Activated T-cell treated with anti-CD3 and anti-CD28 coated beads, Interleukin-2, amount 50 U/mL, for 72 hours (primary cell): ENCODE measurements at regions not wholly inside any gene's neighbourhood (a gene's known extent, or its start where the extent isn't known, plus 50 kb on each side); places are given as distances from the start of the nearest gene placed in this dataset.

Experiments used
- ATAC-seq, 2 donors: fragments of 150-1000 bp; cut with Tn5 transposase; replicated peaks in 1 of 2; 2 replicates each; pipeline ENCODE4 v1.10.0; 2021; ENCODE audit warnings: moderate library complexity in 2 of 2, mild to moderate bottlenecking in 1 of 2
- DNase-seq, 2 donors: peaks; one replicate each; pipeline ENCODE4 v3.0.0; 2021 to 2022; ENCODE audit warnings: mixed read lengths in 1 of 2
- H3K27ac Mint-ChIP-seq: one replicate; pipeline ENCODE4 v1.8.0; 2022; ENCODE audit warnings: mild to moderate bottlenecking, moderate library complexity, mixed read lengths
- H3K27me3 Mint-ChIP-seq: one replicate; pipeline ENCODE4 v1.8.0; 2022; ENCODE audit warnings: low read depth, mixed read lengths
- H3K36me3 Mint-ChIP-seq, 2 donors: one replicate each; pipeline ENCODE4 v1.8.0; 2022; ENCODE audit warnings: mixed read lengths in 2 of 2, mild to moderate bottlenecking in 1 of 2; ENCODE audit not compliant: insufficient read depth in 2 of 2
- H3K4me1 Mint-ChIP-seq: one replicate; pipeline ENCODE4 v1.8.0; 2022; ENCODE audit warnings: low read depth, mixed read lengths
- H3K4me3 Mint-ChIP-seq, 2 donors: one replicate each; pipeline ENCODE4 v1.8.0; 2022; ENCODE audit warnings: mild to moderate bottlenecking in 2 of 2, mixed read lengths in 2 of 2, moderate library complexity in 2 of 2
- H3K9me3 Mint-ChIP-seq, 2 donors: one replicate each; pipeline ENCODE4 v1.8.0; 2022; ENCODE audit warnings: mixed read lengths in 2 of 2

GRCh38 chr4:138062929-138063328 lies 179.2 kb downstream of the SLC7A11 start:
- ATAC-seq: no peak
- peaks cover 0 to 3% of the 10 kb centered on the region in 2 donors for H3K36me3 Mint-ChIP-seq
- H3K27ac Mint-ChIP-seq: no peak overlapping the region

GRCh38 chr4:138056541-138056940 lies 185.6 kb downstream of the SLC7A11 start:
- no peak overlapping the region for H3K4me3 Mint-ChIP-seq
- H3K9me3 Mint-ChIP-seq: peaks cover 0 to 3% of the 10 kb centered on the region in 2 donors
- no peaks in the 10 kb centered on the region for H3K4me1 Mint-ChIP-seq
- no peak overlapping the region for H3K27ac Mint-ChIP-seq
- H3K27me3 Mint-ChIP-seq: no peaks in the 10 kb centered on the region
- no peak for DNase-seq
- no peak for ATAC-seq
- H3K36me3 Mint-ChIP-seq: no peaks in the 10 kb centered on the region

More at GRCh38 chr4:138062929-138063328, 179.2 kb downstream of the SLC7A11 start:
- peaks cover 7 to 9% of the 10 kb centered on the region in 2 donors for H3K9me3 Mint-ChIP-seq
- no peaks in the 10 kb centered on the region for H3K4me1 Mint-ChIP-seq
- H3K27me3 Mint-ChIP-seq: no peaks in the 10 kb centered on the region
- DNase-seq: no peak
- H3K4me3 Mint-ChIP-seq: no peak overlapping the region

GRCh38 chr4:138055890-138056289 lies 186.3 kb downstream of the SLC7A11 start:
- Mint-ChIP-seq H3K4me1 (no peaks in the 10 kb centered on the region), H3K9me3 (peaks cover 0 to 3% of the 10 kb centered on the region in 2 donors), H3K4me3 (no peak overlapping the region), H3K27me3 (no peaks in the 10 kb centered on the region), H3K36me3 (no peaks in the 10 kb centered on the region), H3K27ac (no peak overlapping the region)
- ATAC-seq: no peak
- DNase-seq: no peak

GRCh38 chr4:138053641-138054301 lies 188.4 kb downstream of the SLC7A11 start:
- Mint-ChIP-seq H3K27me3 (no peaks in the 10 kb centered on the region), H3K36me3 (no peaks in the 10 kb centered on the region), H3K9me3 (no peaks in the 10 kb centered on the region), H3K4me1 (no peaks in the 10 kb centered on the region), H3K4me3 (no peak overlapping the region), H3K27ac (no peak overlapping the region)
- ATAC-seq (no peak), DNase-seq (no peak)

GRCh38 chr4:138052806-138053632 lies 189.1 kb downstream of the SLC7A11 start:
- no peaks in the 10 kb centered on the region for H3K4me1 Mint-ChIP-seq
- H3K27me3 Mint-ChIP-seq: no peaks in the 10 kb centered on the region
- no peaks in the 10 kb centered on the region for H3K9me3 Mint-ChIP-seq
- ATAC-seq (no peak), DNase-seq (no peak)
- no peak overlapping the region for H3K4me3 Mint-ChIP-seq
- no peak overlapping the region for H3K27ac Mint-ChIP-seq
- H3K36me3 Mint-ChIP-seq: no peaks in the 10 kb centered on the region

- no peak overlapping the region for H3K4me3 Mint-ChIP-seq
Observed at GRCh38 chr4:138051157-138051556, 191.0 kb downstream of the SLC7A11 start.

GRCh38 chr4:138050601-138051000 lies 191.5 kb downstream of the SLC7A11 start:
- no peak for DNase-seq
- Mint-ChIP-seq H3K27ac (no peak overlapping the region), H3K36me3 (no peaks in the 10 kb centered on the region), H3K9me3 (no peaks in the 10 kb centered on the region), H3K4me1 (no peaks in the 10 kb centered on the region), H3K4me3 (no peak overlapping the region), H3K27me3 (no peaks in the 10 kb centered on the region)
- ATAC-seq: no peak

More at GRCh38 chr4:138051157-138051556, 191.0 kb downstream of the SLC7A11 start:
- H3K27me3 Mint-ChIP-seq: no peaks in the 10 kb centered on the region
- H3K4me1 Mint-ChIP-seq: no peaks in the 10 kb centered on the region
- H3K27ac Mint-ChIP-seq: no peak overlapping the region
- no peaks in the 10 kb centered on the region for H3K9me3 Mint-ChIP-seq
- no peak for ATAC-seq
- no peaks in the 10 kb centered on the region for H3K36me3 Mint-ChIP-seq
- DNase-seq: no peak

GRCh38 chr4:138049355-138049754 lies 192.8 kb downstream of the SLC7A11 start:
- Mint-ChIP-seq H3K9me3 (no peaks in the 10 kb centered on the region), H3K4me3 (no peak overlapping the region), H3K36me3 (no peaks in the 10 kb centered on the region), H3K27ac (no peak overlapping the region), H3K4me1 (no peaks in the 10 kb centered on the region), H3K27me3 (no peaks in the 10 kb centered on the region)
- ATAC-seq: no peak
- no peak for DNase-seq

GRCh38 chr4:138047290-138047689 lies 194.9 kb downstream of the SLC7A11 start:
- Mint-ChIP-seq H3K36me3 (no peaks in the 10 kb centered on the region), H3K27ac (no peak overlapping the region), H3K4me3 (no peak overlapping the region), H3K4me1 (no peaks in the 10 kb centered on the region), H3K27me3 (no peaks in the 10 kb centered on the region), H3K9me3 (no peaks in the 10 kb centered on the region)
- ATAC-seq (no peak), DNase-seq (no peak)

- Mint-ChIP-seq H3K9me3 (no peaks in the 10 kb centered on the region), H3K36me3 (no peaks in the 10 kb centered on the region), H3K27me3 (no peaks in the 10 kb centered on the region), H3K4me1 (no peaks in the 10 kb centered on the region), H3K4me3 (no peak overlapping the region), H3K27ac (no peak overlapping the region)
- no peak for DNase-seq
- ATAC-seq: no peak
Observed at GRCh38 chr4:138045036-138045435, 197.1 kb downstream of the SLC7A11 start.

GRCh38 chr4:138039010-138039409 lies 203.1 kb downstream of the SLC7A11 start:
- no peak overlapping the region for H3K4me3 Mint-ChIP-seq
- H3K27me3 Mint-ChIP-seq: no peaks in the 10 kb centered on the region
- no peak for DNase-seq
- H3K9me3 Mint-ChIP-seq: no peaks in the 10 kb centered on the region
- no peak for ATAC-seq
- no peaks in the 10 kb centered on the region for H3K4me1 Mint-ChIP-seq
- no peak overlapping the region for H3K27ac Mint-ChIP-seq
- H3K36me3 Mint-ChIP-seq: no peaks in the 10 kb centered on the region

GRCh38 chr4:138037696-138038095 lies 204.5 kb downstream of the SLC7A11 start:
- no peak for DNase-seq
- Mint-ChIP-seq H3K4me1 (no peaks in the 10 kb centered on the region), H3K27me3 (no peaks in the 10 kb centered on the region), H3K4me3 (no peak overlapping the region), H3K27ac (no peak overlapping the region), H3K36me3 (no peaks in the 10 kb centered on the region), H3K9me3 (no peaks in the 10 kb centered on the region)
- ATAC-seq: no peak

GRCh38 chr4:138035781-138036258 lies 206.3 kb downstream of the SLC7A11 start:
- no peak overlapping the region for H3K27ac Mint-ChIP-seq
- no peak overlapping the region for H3K4me3 Mint-ChIP-seq
- peak in 1 of 2 donors; percentile 3 for DNase-seq
- no peaks in the 10 kb centered on the region for H3K36me3 Mint-ChIP-seq
- no peaks in the 10 kb centered on the region for H3K4me1 Mint-ChIP-seq
- ATAC-seq: peak in 1 of 2 donors; percentile 29
- H3K9me3 Mint-ChIP-seq: no peaks in the 10 kb centered on the region
- no peaks in the 10 kb centered on the region for H3K27me3 Mint-ChIP-seq
